AG20443 (cell line): ENCODE measurements at regions not wholly inside any gene's neighbourhood (a gene's known extent, or its start where the extent isn't known, plus 50 kb on each side); places are given as distances from the start of the nearest gene placed in this dataset.
"Not testable (repeated sequence)": the region's sequence is repeated elsewhere in the genome, so short reads cannot be mapped to it uniquely, and the experiment has no call there.

Source experiments
- DNase-seq: peaks from one replicate; pipeline ENCODE4 v3.0.0; 2012; ENCODE audit warnings: low spot score, mixed read lengths

GRCh38 chr5:167936944-167937634 is 354.4 kb upstream of the WWC1 start:
- DNase-seq: no peak

- DNase-seq: no peak
Observed at GRCh38 chr5:167937635-167937998, 353.8 kb upstream of the WWC1 start.

GRCh38 chr5:167939686-167940085 is 351.8 kb upstream of the WWC1 start:
- DNase-seq: peak; percentile 48

GRCh38 chr5:167940911-167941310 is 350.5 kb upstream of the WWC1 start:
- peak; percentile 33 for DNase-seq

- not testable (repeated sequence) for DNase-seq
Observed at GRCh38 chr5:167941556-167941955, 349.9 kb upstream of the WWC1 start.

DNA sequence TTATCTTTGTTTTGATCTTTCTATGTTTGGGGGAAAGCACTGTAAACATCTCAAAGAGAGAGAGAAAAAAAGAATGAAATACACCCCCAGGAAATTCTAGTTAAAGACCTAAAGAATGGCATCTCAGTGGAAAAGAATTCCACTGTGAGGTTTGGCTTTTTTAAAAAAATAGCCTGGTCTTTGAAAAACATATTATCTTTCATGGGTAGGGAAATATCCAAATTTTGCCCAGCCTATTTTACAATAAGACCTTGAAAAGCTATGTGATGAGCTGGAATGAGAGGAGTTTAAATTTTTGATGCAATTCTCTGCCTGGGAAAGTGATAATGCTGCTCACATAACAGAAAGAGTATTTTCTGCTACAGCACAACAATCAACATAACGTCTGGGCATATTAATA is 348.1 kb upstream of the WWC1 start:
- no peak for DNase-seq

DNA sequence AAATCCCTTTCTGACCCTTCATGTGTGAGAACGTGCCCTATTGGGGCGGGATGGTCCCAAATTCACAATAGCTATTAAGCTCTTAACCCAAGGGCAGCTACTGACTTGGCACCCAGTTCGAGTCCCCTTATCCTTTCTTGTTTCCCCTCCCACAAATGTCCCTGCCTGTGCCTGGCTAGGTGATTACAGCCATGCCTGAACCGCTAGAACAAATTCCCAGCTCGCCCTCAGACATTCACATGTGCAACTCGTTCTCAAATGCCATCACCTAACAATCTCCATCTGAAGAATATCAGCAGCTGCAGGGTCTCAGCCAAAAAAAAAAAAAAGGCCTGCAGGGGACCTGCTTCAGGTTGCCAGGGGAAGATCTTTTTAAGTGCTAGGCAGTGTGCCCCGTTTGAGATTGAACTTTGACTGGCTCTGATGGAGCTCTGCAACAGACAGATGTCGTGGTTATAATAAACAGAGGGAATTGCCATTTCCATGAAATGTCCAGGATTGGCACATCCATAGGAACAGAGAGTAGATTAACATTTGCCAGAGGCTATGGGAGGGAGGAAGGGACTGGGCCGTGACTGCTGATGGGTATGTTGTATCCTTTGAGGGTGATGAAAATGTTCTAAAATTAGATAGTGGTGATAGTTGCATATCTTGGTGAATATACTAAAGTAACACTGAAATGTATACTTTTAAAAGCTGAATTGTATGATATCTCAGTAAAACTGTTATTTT is 347.2 kb upstream of the WWC1 start:
- no peak for DNase-seq

DNA sequence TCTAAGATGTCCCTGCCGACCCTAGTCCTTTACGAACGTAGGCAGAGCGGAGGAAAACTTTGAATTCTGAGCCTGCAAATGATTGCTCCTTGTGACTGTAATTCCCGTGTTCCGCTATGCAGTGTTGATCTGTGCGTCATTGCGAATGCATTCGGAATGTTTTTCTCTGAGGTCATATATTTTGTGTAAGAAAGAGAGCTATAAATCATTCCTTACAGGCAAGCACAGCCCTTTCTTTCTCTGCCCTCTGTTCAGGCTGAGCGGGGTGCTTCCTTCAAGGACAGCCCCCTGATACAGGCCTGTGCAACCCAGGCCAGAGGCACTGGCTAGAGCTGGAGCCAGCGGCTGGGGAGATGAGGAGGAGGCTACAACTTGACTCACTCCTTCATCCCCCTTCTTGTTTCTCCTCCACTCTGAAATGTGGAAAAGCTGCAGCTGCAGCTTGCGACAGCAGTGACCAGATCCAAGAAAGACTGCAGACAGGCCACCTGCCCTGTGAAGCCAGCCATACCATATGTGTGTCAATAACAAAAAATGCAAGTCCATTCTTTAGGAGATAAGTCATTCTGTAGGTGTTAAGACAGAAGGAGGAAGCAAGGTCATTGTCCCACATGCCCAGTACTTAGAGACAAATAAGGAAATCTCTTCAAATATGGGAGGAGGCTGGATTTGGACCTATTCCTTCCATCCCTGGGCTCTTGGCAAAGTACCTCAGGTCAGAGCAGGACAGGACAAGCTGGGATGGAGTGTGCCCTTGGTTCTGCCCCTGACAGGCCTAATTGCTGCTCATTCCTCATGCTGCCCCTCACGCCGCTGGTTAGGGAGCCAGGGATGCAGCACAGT is 345.7 kb upstream of the WWC1 start:
- peak; percentile 51 for DNase-seq

GRCh38 chr5:167947306-167947705 is 344.1 kb upstream of the WWC1 start:
- peak; percentile 28 for DNase-seq

GRCh38 chr5:167948251-167948650 is 343.2 kb upstream of the WWC1 start:
- DNase-seq: no peak

GRCh38 chr5:167949435-167949834 is 342.0 kb upstream of the WWC1 start:
- no peak for DNase-seq

DNA sequence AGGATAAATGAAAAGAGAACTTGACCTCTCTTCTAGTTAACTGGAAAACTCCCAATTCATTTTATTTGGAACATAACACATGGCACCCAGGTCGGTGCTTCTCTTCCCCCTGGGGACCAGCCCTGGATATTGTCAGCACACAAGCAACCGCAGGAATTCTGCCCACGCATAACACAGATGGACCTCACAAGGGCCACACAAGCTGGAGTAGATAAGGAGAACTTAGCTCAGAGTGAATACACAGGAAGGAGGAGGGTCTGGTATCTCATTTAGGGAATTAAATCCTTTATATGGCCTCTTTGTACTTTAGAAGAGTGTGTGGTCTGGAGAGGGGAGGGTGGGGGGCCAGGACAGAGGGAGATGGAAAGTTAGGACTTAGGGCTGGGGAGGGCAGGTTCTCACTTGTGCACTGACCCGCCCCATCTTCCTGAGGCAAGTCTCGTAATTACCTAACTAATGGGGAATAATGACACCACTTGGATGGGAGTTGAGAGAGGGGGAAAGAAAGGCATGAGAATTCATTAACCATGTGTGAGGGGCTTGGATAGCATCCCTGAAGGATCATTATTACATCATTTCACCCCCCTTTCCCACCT is 341.2 kb upstream of the WWC1 start:
- DNase-seq: peak; percentile 50

GRCh38 chr5:167951116-167951515 is 340.3 kb upstream of the WWC1 start:
- DNase-seq: no peak

DNA sequence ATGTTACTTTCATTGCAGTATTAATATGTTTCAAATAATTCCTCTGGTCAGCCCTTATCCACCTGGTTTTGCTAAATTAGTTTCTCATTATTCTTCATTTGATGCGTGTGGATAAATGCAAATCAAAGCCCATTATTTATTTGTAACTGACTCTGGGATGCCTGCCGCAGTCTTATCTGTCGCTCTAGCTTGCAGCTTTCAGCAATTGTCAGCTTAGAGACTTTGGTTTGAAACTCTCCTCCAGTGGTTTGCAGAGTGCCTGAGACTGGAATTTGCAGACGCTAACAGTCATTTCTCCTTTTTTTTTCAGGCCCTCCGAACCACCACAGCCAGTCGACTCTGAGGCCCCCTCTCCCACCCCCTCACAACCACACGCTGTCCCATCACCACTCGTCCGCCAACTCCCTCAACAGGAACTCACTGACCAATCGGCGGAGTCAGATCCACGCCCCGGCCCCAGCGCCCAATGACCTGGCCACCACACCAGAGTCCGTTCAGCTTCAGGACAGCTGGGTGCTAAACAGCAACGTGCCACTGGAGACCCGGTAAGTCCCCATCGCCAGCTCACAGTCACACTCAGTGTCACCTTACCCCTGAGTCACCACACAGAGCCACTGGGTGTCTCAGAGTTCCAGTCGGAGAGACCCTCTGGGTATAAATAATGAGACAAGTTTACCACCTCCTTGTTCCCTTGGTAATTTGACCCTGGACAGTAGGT is 339.0 kb upstream of the WWC1 start:
- no peak for DNase-seq

DNA sequence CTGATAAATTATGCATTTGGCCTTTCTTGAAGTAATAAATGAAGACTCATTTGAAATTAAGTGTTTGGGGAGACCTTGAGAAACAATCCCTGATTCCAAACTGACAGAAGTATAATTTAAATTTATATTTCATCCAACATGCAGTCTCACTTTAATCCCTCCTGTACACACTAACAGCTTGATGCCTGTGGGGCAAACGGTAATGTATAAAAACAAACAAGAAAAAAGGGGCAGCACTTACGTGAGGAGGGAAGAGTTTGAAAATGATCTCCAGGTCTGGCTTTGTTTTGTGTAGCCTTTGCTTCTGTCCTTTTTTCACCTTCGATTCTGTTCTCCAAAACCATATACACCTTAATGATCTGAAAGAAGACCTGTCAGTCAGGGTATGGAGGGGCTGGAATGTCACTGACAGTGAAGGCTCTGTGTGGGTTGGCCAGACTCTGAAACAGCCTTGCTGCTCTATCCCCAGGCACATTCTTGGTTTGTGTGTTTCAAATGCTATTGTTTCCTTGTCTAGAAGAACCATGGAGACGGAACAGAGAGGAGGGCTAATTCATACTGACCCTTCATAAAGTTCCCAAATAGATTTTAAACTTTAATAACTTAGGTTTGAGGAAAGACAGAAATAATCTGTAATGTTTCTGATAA is 338.2 kb upstream of the WWC1 start:
- no peak for DNase-seq

DNA sequence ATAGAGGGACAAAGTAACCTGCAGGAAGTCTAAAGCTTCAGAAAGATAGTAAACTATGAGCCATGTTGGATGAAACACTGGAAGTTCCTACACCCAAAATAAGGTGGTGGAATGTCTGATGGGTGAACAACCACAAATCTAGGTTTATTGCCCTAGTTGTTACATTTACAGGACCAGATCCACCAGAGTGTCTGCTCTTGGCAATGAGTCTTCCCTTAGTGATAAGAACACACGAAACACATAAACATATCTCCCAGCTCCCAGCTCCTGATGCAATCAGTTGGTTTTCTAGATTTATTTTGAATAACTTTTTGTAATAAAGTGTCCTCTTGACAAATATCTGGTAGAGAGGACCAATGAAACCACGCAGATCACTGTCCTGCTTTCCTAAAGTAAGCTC is 329.7 kb upstream of the WWC1 start:
- DNase-seq: no peak

GRCh38 chr5:167964529-167964928 is 326.9 kb upstream of the WWC1 start:
- no peak for DNase-seq

GRCh38 chr5:167965710-167966109 is 325.7 kb upstream of the WWC1 start:
- DNase-seq: no peak

GRCh38 chr5:167966979-167967378 is 324.5 kb upstream of the WWC1 start:
- no peak for DNase-seq

- DNase-seq: no peak
Observed at GRCh38 chr5:167967494-167968177, 323.8 kb upstream of the WWC1 start.

- DNase-seq: no peak
Observed at GRCh38 chr5:167968837-167969236, 322.6 kb upstream of the WWC1 start.
